Mammary epithelial cell (primary cell): ENCODE measurements at regions not wholly inside any gene's neighbourhood (a gene's known extent, or its start where the extent isn't known, plus 50 kb on each side); places are given as distances from the start of the nearest gene placed in this dataset.

Experiments
- EZH2 ChIP-seq: IDR thresholded peaks from 2 replicates; pipeline ENCODE4 v1.6.1; 2012; ENCODE audit warnings: low read length, inconsistent platforms, borderline replicate concordance
- TF ChIP-seq, protein P1 (sequence below), 2 donors: IDR thresholded peaks in 1 of 2; conservative IDR thresholded peaks in 1 of 2; 2 replicates each; pipeline ENCODE4 v1.5.1; 2011 to 2012; ENCODE audit warnings: inconsistent platforms in 2 of 2, low read length in 2 of 2, mild to moderate bottlenecking in 2 of 2, control low read depth in 1 of 2, low read depth in 1 of 2; ENCODE audit not compliant: insufficient read depth in 1 of 2; ENCODE audit errors: extremely low read depth in 1 of 2

DNA sequence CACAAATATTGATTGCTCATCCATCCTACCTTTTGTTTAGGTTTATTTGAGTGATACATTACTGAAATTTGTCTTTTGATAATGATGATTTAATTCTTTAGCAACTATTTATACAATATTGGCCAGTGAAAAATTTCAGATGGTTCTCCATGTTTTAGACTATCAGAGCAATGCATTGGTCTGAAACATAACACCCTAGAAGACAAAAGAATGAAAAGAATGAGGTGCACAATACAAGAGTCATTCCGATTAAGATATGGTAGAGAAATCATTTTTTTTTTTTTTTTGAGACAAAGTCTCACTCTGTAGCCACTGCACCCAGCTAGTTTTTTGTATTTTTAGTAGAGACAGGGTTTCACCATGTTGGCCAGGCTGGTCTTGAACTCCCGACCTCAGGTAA lies 197.4 kb upstream of the FAM98A start:
- TF ChIP-seq, protein P1, sequence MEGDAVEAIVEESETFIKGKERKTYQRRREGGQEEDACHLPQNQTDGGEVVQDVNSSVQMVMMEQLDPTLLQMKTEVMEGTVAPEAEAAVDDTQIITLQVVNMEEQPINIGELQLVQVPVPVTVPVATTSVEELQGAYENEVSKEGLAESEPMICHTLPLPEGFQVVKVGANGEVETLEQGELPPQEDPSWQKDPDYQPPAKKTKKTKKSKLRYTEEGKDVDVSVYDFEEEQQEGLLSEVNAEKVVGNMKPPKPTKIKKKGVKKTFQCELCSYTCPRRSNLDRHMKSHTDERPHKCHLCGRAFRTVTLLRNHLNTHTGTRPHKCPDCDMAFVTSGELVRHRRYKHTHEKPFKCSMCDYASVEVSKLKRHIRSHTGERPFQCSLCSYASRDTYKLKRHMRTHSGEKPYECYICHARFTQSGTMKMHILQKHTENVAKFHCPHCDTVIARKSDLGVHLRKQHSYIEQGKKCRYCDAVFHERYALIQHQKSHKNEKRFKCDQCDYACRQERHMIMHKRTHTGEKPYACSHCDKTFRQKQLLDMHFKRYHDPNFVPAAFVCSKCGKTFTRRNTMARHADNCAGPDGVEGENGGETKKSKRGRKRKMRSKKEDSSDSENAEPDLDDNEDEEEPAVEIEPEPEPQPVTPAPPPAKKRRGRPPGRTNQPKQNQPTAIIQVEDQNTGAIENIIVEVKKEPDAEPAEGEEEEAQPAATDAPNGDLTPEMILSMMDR (conservative IDR thresholded peaks at IDR 0.05 in 1 of 2, IDR thresholded peaks at IDR 0.05 in 1 of 2; ENCODE audit: extremely low read depth in 1 of 2, insufficient read depth in 1 of 2, low read depth in 1 of 2, low read length in 2 of 2) = no peak
- TF ChIP-seq EZH2 = no peak
